ENCODE measurements at regions not wholly inside any gene's neighbourhood (a gene's known extent, or its start where the extent isn't known, plus 50 kb on each side); places are given as distances from the start of the nearest gene placed in this dataset.

GRCh38 chr10:78591066-78591465, 477.7 kb upstream of the ZMIZ1 start:
- Histone ChIP-seq H3K4me3 (ENCODE audit: low read depth, low read length) (no peak overlapping the region), H3K27ac (ENCODE audit: low read depth, low read length) (no peak overlapping the region), H3K27me3 (ENCODE audit: control insufficient read depth, insufficient read depth, low read length) (peaks cover 10% of the 10 kb centered on the region), H3K9me3 (ENCODE audit: control insufficient read depth, insufficient read depth, low read length) (no peaks in the 10 kb centered on the region)
- ChIA-PET POLR2A (no interaction called here), CTCF (no interaction called here)
- no peak for DNase-seq (ENCODE audit: low read depth, low spot score)
- TF ChIP-seq CTCF (IDR thresholded peaks at IDR 0.05; ENCODE audit: low read depth, low read length): no peak

- DNase-seq (ENCODE audit: low read depth, low spot score): no peak
- no peaks in the 10 kb centered on the region for H3K9me3 ChIP-seq (ENCODE audit: control insufficient read depth, insufficient read depth, low read length)
- no peak overlapping the region for H3K4me3 ChIP-seq (ENCODE audit: low read depth, low read length)
- ChIA-PET POLR2A (no interaction called here), CTCF (interaction anchor here (0.5 kb wide), 1 partner anchor 382 kb away, joined by 5 read pairs; no protein-coding TSS in a partner anchor)
- no peak overlapping the region for H3K27ac ChIP-seq (ENCODE audit: low read depth, low read length)
- TF ChIP-seq CTCF (IDR thresholded peaks at IDR 0.05; ENCODE audit: low read depth, low read length): no peak
- peaks cover 23% of the 10 kb centered on the region for H3K27me3 ChIP-seq (ENCODE audit: control insufficient read depth, insufficient read depth, low read length)
Measured at GRCh38 chr10:78594559-78595268, 474.1 kb upstream of the ZMIZ1 start.

GRCh38 chr10:78595269-78595619, 473.5 kb upstream of the ZMIZ1 start:
- CTCF ChIA-PET: interaction anchor here (0.5 kb wide), 1 partner anchor 383 kb away, joined by 5 read pairs; no protein-coding TSS in a partner anchor
- Histone ChIP-seq H3K27me3 (ENCODE audit: control insufficient read depth, insufficient read depth, low read length) (peaks cover 28% of the 10 kb centered on the region), H3K4me3 (ENCODE audit: low read depth, low read length) (no peak overlapping the region), H3K27ac (ENCODE audit: low read depth, low read length) (no peak overlapping the region), H3K9me3 (ENCODE audit: control insufficient read depth, insufficient read depth, low read length) (no peaks in the 10 kb centered on the region)
- no peak for TF ChIP-seq CTCF (IDR thresholded peaks at IDR 0.05; ENCODE audit: low read depth, low read length)
- POLR2A ChIA-PET: no interaction called here
- no peak for DNase-seq (ENCODE audit: low read depth, low spot score)

GRCh38 chr10:78596556-78596955, 472.2 kb upstream of the ZMIZ1 start:
- CTCF ChIA-PET: no interaction called here
- POLR2A ChIA-PET: no interaction called here
- Histone ChIP-seq H3K4me3 (ENCODE audit: low read depth, low read length) (no peak overlapping the region), H3K9me3 (ENCODE audit: control insufficient read depth, insufficient read depth, low read length) (no peaks in the 10 kb centered on the region), H3K27me3 (ENCODE audit: control insufficient read depth, insufficient read depth, low read length) (peaks cover 28% of the 10 kb centered on the region), H3K27ac (ENCODE audit: low read depth, low read length) (no peak overlapping the region)
- DNase-seq (ENCODE audit: low read depth, low spot score): no peak
- no peak for TF ChIP-seq CTCF (IDR thresholded peaks at IDR 0.05; ENCODE audit: low read depth, low read length)

- CTCF ChIA-PET: no interaction called here
- no peak for DNase-seq (ENCODE audit: low read depth, low spot score)
Measured at GRCh38 chr10:78597796-78598555, 470.8 kb upstream of the ZMIZ1 start.

More at GRCh38 chr10:78597796-78598555, 470.8 kb upstream of the ZMIZ1 start:
- Histone ChIP-seq H3K9me3 (ENCODE audit: control insufficient read depth, insufficient read depth, low read length) (no peaks in the 10 kb centered on the region), H3K4me3 (ENCODE audit: low read depth, low read length) (no peak overlapping the region), H3K27me3 (ENCODE audit: control insufficient read depth, insufficient read depth, low read length) (peaks cover 24% of the 10 kb centered on the region), H3K27ac (ENCODE audit: low read depth, low read length) (no peak overlapping the region)
- TF ChIP-seq CTCF (IDR thresholded peaks at IDR 0.05; ENCODE audit: low read depth, low read length): no peak
- POLR2A ChIA-PET: no interaction called here
